ENCODE measurements at regions not wholly inside any gene's neighbourhood (a gene's known extent, or its start where the extent isn't known, plus 50 kb on each side); places are given as distances from the start of the nearest gene placed in this dataset.

- DNase-seq (ENCODE audit: insufficient read length, low spot score) (no peak), FAIRE-seq (no peak)
- TF ChIP-seq POLR2A (IDR thresholded peaks at IDR 0.05; ENCODE audit: low read depth, low read length): no peak
Measured at GRCh38 chr4:18999595-18999994, 978.0 kb upstream of the LCORL start.

- no peak for TF ChIP-seq POLR2A (IDR thresholded peaks at IDR 0.05; ENCODE audit: low read depth, low read length)
- DNase-seq (ENCODE audit: insufficient read length, low spot score): no peak
- FAIRE-seq: no peak
Measured at GRCh38 chr4:18981234-18981615, 959.7 kb upstream of the LCORL start.

- no peak for FAIRE-seq
- TF ChIP-seq POLR2A (IDR thresholded peaks at IDR 0.05; ENCODE audit: low read depth, low read length): no peak
- no peak for DNase-seq (ENCODE audit: insufficient read length, low spot score)
Measured at GRCh38 chr4:18980516-18981233, 959.1 kb upstream of the LCORL start.

- DNase-seq (ENCODE audit: insufficient read length, low spot score) (no peak), FAIRE-seq (no peak)
- TF ChIP-seq POLR2A (IDR thresholded peaks at IDR 0.05; ENCODE audit: low read depth, low read length): no peak
Measured at GRCh38 chr4:18976884-18977283, 955.3 kb upstream of the LCORL start.

DNA sequence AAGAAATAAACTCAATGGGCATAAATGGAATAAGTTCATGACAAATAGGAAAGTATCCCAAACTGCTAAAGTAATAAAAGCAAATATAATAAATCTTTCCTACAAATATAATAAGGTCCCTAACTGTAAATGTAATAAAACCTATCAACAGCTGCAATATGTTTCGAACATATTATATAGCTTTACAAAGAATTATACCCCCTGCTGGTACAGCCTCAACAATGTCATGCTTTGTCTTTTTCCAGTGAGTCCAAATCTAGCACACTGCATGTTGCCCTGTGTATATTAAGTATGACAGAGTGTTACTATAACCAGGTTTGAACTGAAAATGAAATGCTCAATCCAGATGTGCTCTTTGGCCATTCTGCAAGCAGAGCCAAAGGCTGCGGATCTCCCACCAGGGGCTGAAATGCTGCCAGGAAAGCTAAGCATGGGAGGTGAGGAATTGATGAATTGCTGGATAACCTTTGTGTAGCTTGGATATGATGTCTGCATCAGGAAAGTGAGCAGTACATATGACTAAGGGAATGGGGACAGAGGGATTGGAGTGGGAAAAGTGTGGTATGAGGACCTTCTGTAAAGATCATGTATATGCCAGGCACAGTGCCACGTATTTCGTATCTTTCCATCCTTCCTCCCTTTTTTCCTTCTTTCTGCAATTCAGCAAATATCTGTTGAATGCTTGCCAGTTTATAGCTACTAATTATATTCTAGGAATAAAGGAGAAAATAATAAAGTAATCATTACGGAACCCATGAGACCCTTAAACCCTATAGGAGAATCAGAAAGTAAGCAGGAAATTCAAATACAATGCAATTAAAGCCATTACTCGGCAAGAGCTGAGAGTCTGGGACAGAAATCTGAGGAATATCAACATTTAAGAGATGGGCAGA lies 954.6 kb upstream of the LCORL start:
- no peak for DNase-seq (ENCODE audit: insufficient read length, low spot score)
- FAIRE-seq: no peak
- no peak for TF ChIP-seq POLR2A (IDR thresholded peaks at IDR 0.05; ENCODE audit: low read depth, low read length)

- no peak for DNase-seq (ENCODE audit: insufficient read length, low spot score)
- TF ChIP-seq POLR2A (IDR thresholded peaks at IDR 0.05; ENCODE audit: low read depth, low read length): no peak
- FAIRE-seq: no peak
Measured at GRCh38 chr4:18973296-18973695, 951.7 kb upstream of the LCORL start.

- no peak for FAIRE-seq
- TF ChIP-seq POLR2A (IDR thresholded peaks at IDR 0.05; ENCODE audit: low read depth, low read length): no peak
Measured at GRCh38 chr4:18961879-18962278, 940.3 kb upstream of the LCORL start.

DNA sequence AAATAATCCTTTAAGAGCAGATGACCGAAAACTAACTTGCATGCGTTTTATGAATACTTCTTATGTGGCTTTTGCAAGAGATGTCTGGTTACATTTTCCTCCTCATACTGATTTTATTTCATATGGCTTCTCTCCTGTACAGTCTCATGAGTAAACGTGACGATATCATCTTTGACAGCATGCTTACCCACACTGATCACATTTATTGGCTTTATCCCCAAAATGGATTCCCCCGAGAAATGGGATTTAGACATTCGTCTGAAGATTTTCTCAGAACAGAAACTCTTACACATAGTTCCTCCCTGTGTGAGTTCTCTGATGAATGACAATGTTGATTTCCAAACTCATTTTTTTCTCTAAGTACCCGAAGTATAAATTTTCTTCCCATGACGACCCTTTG lies 939.7 kb upstream of the LCORL start:
- FAIRE-seq (no peak), DNase-seq (ENCODE audit: insufficient read length, low spot score) (no peak)
- TF ChIP-seq POLR2A (IDR thresholded peaks at IDR 0.05; ENCODE audit: low read depth, low read length): no peak

More at GRCh38 chr4:18961879-18962278, 940.3 kb upstream of the LCORL start:
- no peak for DNase-seq (ENCODE audit: insufficient read length, low spot score)

DNA sequence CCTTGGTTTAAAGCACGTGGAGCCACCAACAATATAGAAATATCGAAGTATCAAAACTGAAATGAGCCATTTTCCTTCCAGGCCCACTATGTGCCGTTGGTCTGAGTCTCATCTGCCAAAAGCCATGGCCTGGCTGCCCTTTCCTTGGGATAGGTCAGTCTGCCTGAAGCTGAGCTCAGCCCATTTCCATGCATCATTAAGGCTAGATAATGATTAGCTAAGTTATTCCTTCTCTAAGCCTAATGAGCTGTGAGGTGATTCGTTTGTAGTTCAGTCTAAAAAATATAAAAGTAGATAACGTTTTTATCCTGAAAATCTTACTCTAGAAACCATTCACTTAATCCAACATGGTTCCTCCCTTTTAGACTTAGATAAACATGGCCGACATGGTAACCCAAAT lies 936.2 kb upstream of the LCORL start:
- FAIRE-seq (no peak), DNase-seq (ENCODE audit: insufficient read length, low spot score) (no peak)
- no peak for TF ChIP-seq POLR2A (IDR thresholded peaks at IDR 0.05; ENCODE audit: low read depth, low read length)

DNA sequence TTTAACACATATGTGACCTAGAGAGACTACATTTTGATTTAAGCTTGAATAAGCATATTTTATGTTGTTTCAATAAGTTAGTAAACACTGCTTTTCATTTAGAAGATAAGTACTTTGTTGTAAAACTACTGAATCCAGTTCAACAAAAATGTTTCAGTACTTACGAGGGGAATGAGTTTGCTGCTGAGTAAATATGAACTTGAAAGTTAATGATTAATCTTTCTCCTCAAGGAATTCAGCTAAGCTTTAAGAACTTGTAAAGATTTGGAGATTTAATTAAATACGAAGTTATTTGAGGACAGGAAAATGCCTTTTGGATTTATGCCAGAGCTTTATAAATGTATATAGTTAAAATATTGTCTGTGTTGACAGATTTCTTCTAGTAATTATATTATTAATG lies 933.0 kb upstream of the LCORL start:
- FAIRE-seq: no peak
- no peak for DNase-seq (ENCODE audit: insufficient read length, low spot score)
- TF ChIP-seq POLR2A (IDR thresholded peaks at IDR 0.05; ENCODE audit: low read depth, low read length): no peak

DNA sequence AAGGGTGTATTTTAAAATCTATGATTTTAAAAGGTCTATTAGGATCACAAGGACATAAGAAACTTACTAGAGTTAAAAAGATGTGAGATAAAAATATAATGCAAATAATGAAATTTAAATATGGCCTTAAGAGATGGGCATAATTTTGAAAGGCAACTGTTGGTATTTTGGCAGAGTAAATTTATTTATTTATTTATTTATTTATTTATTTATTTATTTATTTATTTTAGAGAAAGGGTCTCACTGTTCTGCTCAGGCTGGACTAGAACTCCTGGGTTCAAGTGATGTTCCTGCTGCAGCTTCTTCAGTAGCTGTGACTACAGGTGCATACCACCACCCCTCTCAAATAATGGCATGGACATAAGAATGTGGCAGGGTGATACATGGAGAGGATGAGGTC lies 932.1 kb upstream of the LCORL start:
- DNase-seq (ENCODE audit: insufficient read length, low spot score) (no peak), FAIRE-seq (no peak)
- no peak for TF ChIP-seq POLR2A (IDR thresholded peaks at IDR 0.05; ENCODE audit: low read depth, low read length)

- no peak for DNase-seq (ENCODE audit: insufficient read length, low spot score)
- no peak for TF ChIP-seq POLR2A (IDR thresholded peaks at IDR 0.05; ENCODE audit: low read depth, low read length)
- no peak for FAIRE-seq
Measured at GRCh38 chr4:18945464-18945863, 923.9 kb upstream of the LCORL start.

GRCh38 chr4:18942874-18943273 lies 921.3 kb upstream of the LCORL start:
- FAIRE-seq (no peak), DNase-seq (ENCODE audit: insufficient read length, low spot score) (no peak)
- TF ChIP-seq POLR2A (IDR thresholded peaks at IDR 0.05; ENCODE audit: low read depth, low read length): no peak

- TF ChIP-seq POLR2A (IDR thresholded peaks at IDR 0.05; ENCODE audit: low read depth, low read length): no peak
- FAIRE-seq: no peak
- DNase-seq (ENCODE audit: insufficient read length, low spot score): no peak
Measured at GRCh38 chr4:18938343-18939099, 917.0 kb upstream of the LCORL start.

All from H54 (cell line).